ENCODE measurements at regions not wholly inside any gene's neighbourhood (a gene's known extent, or its start where the extent isn't known, plus 50 kb on each side); places are given as distances from the start of the nearest gene placed in this dataset.

GRCh38 chr2:104734937-104735586, 118.9 kb upstream of the POU3F3 start:
- no peak overlapping the region for H3K9ac ChIP-seq (ENCODE audit: low read depth in 1 of 2, low read length in 2 of 2)
- no peaks in the 10 kb centered on the region for H3K4me1 ChIP-seq (ENCODE audit: control insufficient read depth in 1 of 2, insufficient read depth in 2 of 2, low read length in 2 of 2)
- H3K27me3 ChIP-seq (ENCODE audit: control insufficient read depth in 1 of 2, insufficient read depth in 2 of 2, low read length in 2 of 2): peaks cover 0 to 3% of the 10 kb centered on the region in 2 donors
- peaks cover 0 to 4% of the 10 kb centered on the region in 2 donors for H3K9me3 ChIP-seq (ENCODE audit: control insufficient read depth in 1 of 2, low read length in 2 of 2)
- no peak overlapping the region for H3K4me3 ChIP-seq (ENCODE audit: low read depth in 1 of 2, low read length in 2 of 2)
- H3K36me3 ChIP-seq (ENCODE audit: control insufficient read depth in 1 of 2, insufficient read depth in 2 of 2, low read length in 2 of 2): no peaks in the 10 kb centered on the region
- no peak overlapping the region for H3K27ac ChIP-seq (ENCODE audit: low read depth, low read length)

- H3K9me3 ChIP-seq (ENCODE audit: control insufficient read depth in 1 of 2, low read length in 2 of 2): no peaks in the 10 kb centered on the region
- H3K9ac ChIP-seq (ENCODE audit: low read depth in 1 of 2, low read length in 2 of 2): no peak overlapping the region
- H3K4me3 ChIP-seq (ENCODE audit: low read depth in 1 of 2, low read length in 2 of 2): no peak overlapping the region
- no peak overlapping the region for H3K27ac ChIP-seq (ENCODE audit: low read depth, low read length)
- H3K27me3 ChIP-seq (ENCODE audit: control insufficient read depth in 1 of 2, insufficient read depth in 2 of 2, low read length in 2 of 2): peaks cover 0 to 3% of the 10 kb centered on the region in 2 donors
- H3K36me3 ChIP-seq (ENCODE audit: control insufficient read depth in 1 of 2, insufficient read depth in 2 of 2, low read length in 2 of 2): no peaks in the 10 kb centered on the region
- H3K4me1 ChIP-seq (ENCODE audit: control insufficient read depth in 1 of 2, insufficient read depth in 2 of 2, low read length in 2 of 2): no peaks in the 10 kb centered on the region
Observed at GRCh38 chr2:104736026-104736425, 117.9 kb upstream of the POU3F3 start.

- H3K36me3 ChIP-seq (ENCODE audit: control insufficient read depth in 1 of 2, insufficient read depth in 2 of 2, low read length in 2 of 2): no peaks in the 10 kb centered on the region
- H3K9ac ChIP-seq (ENCODE audit: low read depth in 1 of 2, low read length in 2 of 2): no peak overlapping the region
- no peaks in the 10 kb centered on the region for H3K9me3 ChIP-seq (ENCODE audit: control insufficient read depth in 1 of 2, low read length in 2 of 2)
- H3K27me3 ChIP-seq (ENCODE audit: control insufficient read depth in 1 of 2, insufficient read depth in 2 of 2, low read length in 2 of 2): no peaks in the 10 kb centered on the region
- no peak overlapping the region for H3K4me3 ChIP-seq (ENCODE audit: low read depth in 1 of 2, low read length in 2 of 2)
- H3K27ac ChIP-seq (ENCODE audit: low read depth, low read length): no peak overlapping the region
- no peaks in the 10 kb centered on the region for H3K4me1 ChIP-seq (ENCODE audit: control insufficient read depth in 1 of 2, insufficient read depth in 2 of 2, low read length in 2 of 2)
Observed at GRCh38 chr2:104741860-104742259, 112.1 kb upstream of the POU3F3 start.

GRCh38 chr2:104744537-104744936, 109.4 kb upstream of the POU3F3 start:
- Histone ChIP-seq H3K27ac (ENCODE audit: low read depth, low read length) (no peak overlapping the region), H3K4me1 (ENCODE audit: control insufficient read depth in 1 of 2, insufficient read depth in 2 of 2, low read length in 2 of 2) (no peaks in the 10 kb centered on the region), H3K4me3 (ENCODE audit: low read depth in 1 of 2, low read length in 2 of 2) (no peak overlapping the region), H3K9me3 (ENCODE audit: control insufficient read depth in 1 of 2, low read length in 2 of 2) (no peaks in the 10 kb centered on the region), H3K9ac (ENCODE audit: low read depth in 1 of 2, low read length in 2 of 2) (no peak overlapping the region), H3K27me3 (ENCODE audit: control insufficient read depth in 1 of 2, insufficient read depth in 2 of 2, low read length in 2 of 2) (no peaks in the 10 kb centered on the region), H3K36me3 (ENCODE audit: control insufficient read depth in 1 of 2, insufficient read depth in 2 of 2, low read length in 2 of 2) (no peaks in the 10 kb centered on the region)

- no peaks in the 10 kb centered on the region for H3K4me1 ChIP-seq (ENCODE audit: control insufficient read depth in 1 of 2, insufficient read depth in 2 of 2, low read length in 2 of 2)
- H3K27ac ChIP-seq (ENCODE audit: low read depth, low read length): no peak overlapping the region
- no peak overlapping the region for H3K4me3 ChIP-seq (ENCODE audit: low read depth in 1 of 2, low read length in 2 of 2)
- no peaks in the 10 kb centered on the region for H3K9me3 ChIP-seq (ENCODE audit: control insufficient read depth in 1 of 2, low read length in 2 of 2)
- H3K9ac ChIP-seq (ENCODE audit: low read depth in 1 of 2, low read length in 2 of 2): no peak overlapping the region
- H3K27me3 ChIP-seq (ENCODE audit: control insufficient read depth in 1 of 2, insufficient read depth in 2 of 2, low read length in 2 of 2): no peaks in the 10 kb centered on the region
- H3K36me3 ChIP-seq (ENCODE audit: control insufficient read depth in 1 of 2, insufficient read depth in 2 of 2, low read length in 2 of 2): no peaks in the 10 kb centered on the region
Observed at GRCh38 chr2:104745846-104746245, 108.1 kb upstream of the POU3F3 start.

- H3K4me3 ChIP-seq (ENCODE audit: low read depth in 1 of 2, low read length in 2 of 2): no peak overlapping the region
- H3K9me3 ChIP-seq (ENCODE audit: control insufficient read depth in 1 of 2, low read length in 2 of 2): no peaks in the 10 kb centered on the region
- no peaks in the 10 kb centered on the region for H3K27me3 ChIP-seq (ENCODE audit: control insufficient read depth in 1 of 2, insufficient read depth in 2 of 2, low read length in 2 of 2)
- no peak overlapping the region for H3K27ac ChIP-seq (ENCODE audit: low read depth, low read length)
- H3K4me1 ChIP-seq (ENCODE audit: control insufficient read depth in 1 of 2, insufficient read depth in 2 of 2, low read length in 2 of 2): no peaks in the 10 kb centered on the region
- no peaks in the 10 kb centered on the region for H3K36me3 ChIP-seq (ENCODE audit: control insufficient read depth in 1 of 2, insufficient read depth in 2 of 2, low read length in 2 of 2)
- no peak overlapping the region for H3K9ac ChIP-seq (ENCODE audit: low read depth in 1 of 2, low read length in 2 of 2)
Observed at GRCh38 chr2:104746299-104746698, 107.6 kb upstream of the POU3F3 start.

GRCh38 chr2:104746858-104747257, 107.1 kb upstream of the POU3F3 start:
- Histone ChIP-seq H3K27ac (ENCODE audit: low read depth, low read length) (no peak overlapping the region), H3K9ac (ENCODE audit: low read depth in 1 of 2, low read length in 2 of 2) (no peak overlapping the region), H3K27me3 (ENCODE audit: control insufficient read depth in 1 of 2, insufficient read depth in 2 of 2, low read length in 2 of 2) (no peaks in the 10 kb centered on the region), H3K4me1 (ENCODE audit: control insufficient read depth in 1 of 2, insufficient read depth in 2 of 2, low read length in 2 of 2) (no peaks in the 10 kb centered on the region), H3K36me3 (ENCODE audit: control insufficient read depth in 1 of 2, insufficient read depth in 2 of 2, low read length in 2 of 2) (no peaks in the 10 kb centered on the region), H3K9me3 (ENCODE audit: control insufficient read depth in 1 of 2, low read length in 2 of 2) (no peaks in the 10 kb centered on the region), H3K4me3 (ENCODE audit: low read depth in 1 of 2, low read length in 2 of 2) (no peak overlapping the region)

GRCh38 chr2:104749856-104750460, 104.0 kb upstream of the POU3F3 start:
- no peaks in the 10 kb centered on the region for H3K36me3 ChIP-seq (ENCODE audit: control insufficient read depth in 1 of 2, insufficient read depth in 2 of 2, low read length in 2 of 2)
- H3K4me3 ChIP-seq (ENCODE audit: low read depth in 1 of 2, low read length in 2 of 2): no peak overlapping the region
- no peak overlapping the region for H3K9ac ChIP-seq (ENCODE audit: low read depth in 1 of 2, low read length in 2 of 2)
- H3K4me1 ChIP-seq (ENCODE audit: control insufficient read depth in 1 of 2, insufficient read depth in 2 of 2, low read length in 2 of 2): no peaks in the 10 kb centered on the region
- no peak overlapping the region for H3K27ac ChIP-seq (ENCODE audit: low read depth, low read length)
- H3K9me3 ChIP-seq (ENCODE audit: control insufficient read depth in 1 of 2, low read length in 2 of 2): no peaks in the 10 kb centered on the region
- no peaks in the 10 kb centered on the region for H3K27me3 ChIP-seq (ENCODE audit: control insufficient read depth in 1 of 2, insufficient read depth in 2 of 2, low read length in 2 of 2)

GRCh38 chr2:104752504-104752903, 101.4 kb upstream of the POU3F3 start:
- Histone ChIP-seq H3K27ac (ENCODE audit: low read depth, low read length) (no peak overlapping the region), H3K9ac (ENCODE audit: low read depth in 1 of 2, low read length in 2 of 2) (no peak overlapping the region), H3K4me3 (ENCODE audit: low read depth in 1 of 2, low read length in 2 of 2) (no peak overlapping the region), H3K9me3 (ENCODE audit: control insufficient read depth in 1 of 2, low read length in 2 of 2) (no peaks in the 10 kb centered on the region), H3K4me1 (ENCODE audit: control insufficient read depth in 1 of 2, insufficient read depth in 2 of 2, low read length in 2 of 2) (no peaks in the 10 kb centered on the region), H3K36me3 (ENCODE audit: control insufficient read depth in 1 of 2, insufficient read depth in 2 of 2, low read length in 2 of 2) (no peaks in the 10 kb centered on the region), H3K27me3 (ENCODE audit: control insufficient read depth in 1 of 2, insufficient read depth in 2 of 2, low read length in 2 of 2) (no peaks in the 10 kb centered on the region)

- Histone ChIP-seq H3K9me3 (ENCODE audit: control insufficient read depth in 1 of 2, low read length in 2 of 2) (no peaks in the 10 kb centered on the region), H3K27ac (ENCODE audit: low read depth, low read length) (no peak overlapping the region), H3K4me1 (ENCODE audit: control insufficient read depth in 1 of 2, insufficient read depth in 2 of 2, low read length in 2 of 2) (no peaks in the 10 kb centered on the region), H3K27me3 (ENCODE audit: control insufficient read depth in 1 of 2, insufficient read depth in 2 of 2, low read length in 2 of 2) (no peaks in the 10 kb centered on the region), H3K4me3 (ENCODE audit: low read depth in 1 of 2, low read length in 2 of 2) (no peak overlapping the region), H3K9ac (ENCODE audit: low read depth in 1 of 2, low read length in 2 of 2) (no peak overlapping the region), H3K36me3 (ENCODE audit: control insufficient read depth in 1 of 2, insufficient read depth in 2 of 2, low read length in 2 of 2) (no peaks in the 10 kb centered on the region)
Observed at GRCh38 chr2:104755026-104755878, 98.7 kb upstream of the POU3F3 start.

Measured in duodenal mucosa (tissue), 2 donors.